ENCODE measurements at regions not wholly inside any gene's neighbourhood (a gene's known extent, or its start where the extent isn't known, plus 50 kb on each side); places are given as distances from the start of the nearest gene placed in this dataset.

DNA sequence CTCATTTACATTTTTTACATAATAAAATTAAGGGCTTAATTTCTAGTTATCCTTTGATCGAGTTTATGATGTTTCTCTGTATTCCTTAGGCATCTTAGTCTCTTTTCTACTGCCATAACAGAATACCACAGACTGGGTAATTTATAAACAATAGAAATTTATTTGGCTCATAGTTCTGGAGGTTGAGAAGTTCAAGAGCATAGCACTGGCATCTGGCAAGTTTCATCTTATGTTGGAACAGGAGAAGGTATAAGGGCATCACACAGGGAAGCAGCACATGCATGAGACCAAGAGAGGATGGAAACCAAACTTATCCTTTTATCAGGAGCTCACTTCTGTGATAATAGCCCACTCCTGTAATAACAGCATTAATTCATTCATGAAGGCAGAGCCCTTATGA lies 284.9 kb upstream of the COX7C start:
- Mint-ChIP-seq H3K27ac (ENCODE audit: unreplicated experiment) (no peak overlapping the region), H3K36me3 (ENCODE audit: low read depth) (no peaks in the 10 kb centered on the region), H3K4me3 (no peak overlapping the region), H3K4me1 (no peaks in the 10 kb centered on the region), H3K27me3 (ENCODE audit: low read depth) (no peaks in the 10 kb centered on the region), H3K9me3 (peaks cover 4% of the 10 kb centered on the region)
- TF ChIP-seq, protein P1, sequence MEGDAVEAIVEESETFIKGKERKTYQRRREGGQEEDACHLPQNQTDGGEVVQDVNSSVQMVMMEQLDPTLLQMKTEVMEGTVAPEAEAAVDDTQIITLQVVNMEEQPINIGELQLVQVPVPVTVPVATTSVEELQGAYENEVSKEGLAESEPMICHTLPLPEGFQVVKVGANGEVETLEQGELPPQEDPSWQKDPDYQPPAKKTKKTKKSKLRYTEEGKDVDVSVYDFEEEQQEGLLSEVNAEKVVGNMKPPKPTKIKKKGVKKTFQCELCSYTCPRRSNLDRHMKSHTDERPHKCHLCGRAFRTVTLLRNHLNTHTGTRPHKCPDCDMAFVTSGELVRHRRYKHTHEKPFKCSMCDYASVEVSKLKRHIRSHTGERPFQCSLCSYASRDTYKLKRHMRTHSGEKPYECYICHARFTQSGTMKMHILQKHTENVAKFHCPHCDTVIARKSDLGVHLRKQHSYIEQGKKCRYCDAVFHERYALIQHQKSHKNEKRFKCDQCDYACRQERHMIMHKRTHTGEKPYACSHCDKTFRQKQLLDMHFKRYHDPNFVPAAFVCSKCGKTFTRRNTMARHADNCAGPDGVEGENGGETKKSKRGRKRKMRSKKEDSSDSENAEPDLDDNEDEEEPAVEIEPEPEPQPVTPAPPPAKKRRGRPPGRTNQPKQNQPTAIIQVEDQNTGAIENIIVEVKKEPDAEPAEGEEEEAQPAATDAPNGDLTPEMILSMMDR (conservative IDR thresholded peaks at IDR 0.05) = no peak
- no peak for DNase-seq (ENCODE audit: low read depth, low spot score)

DNA sequence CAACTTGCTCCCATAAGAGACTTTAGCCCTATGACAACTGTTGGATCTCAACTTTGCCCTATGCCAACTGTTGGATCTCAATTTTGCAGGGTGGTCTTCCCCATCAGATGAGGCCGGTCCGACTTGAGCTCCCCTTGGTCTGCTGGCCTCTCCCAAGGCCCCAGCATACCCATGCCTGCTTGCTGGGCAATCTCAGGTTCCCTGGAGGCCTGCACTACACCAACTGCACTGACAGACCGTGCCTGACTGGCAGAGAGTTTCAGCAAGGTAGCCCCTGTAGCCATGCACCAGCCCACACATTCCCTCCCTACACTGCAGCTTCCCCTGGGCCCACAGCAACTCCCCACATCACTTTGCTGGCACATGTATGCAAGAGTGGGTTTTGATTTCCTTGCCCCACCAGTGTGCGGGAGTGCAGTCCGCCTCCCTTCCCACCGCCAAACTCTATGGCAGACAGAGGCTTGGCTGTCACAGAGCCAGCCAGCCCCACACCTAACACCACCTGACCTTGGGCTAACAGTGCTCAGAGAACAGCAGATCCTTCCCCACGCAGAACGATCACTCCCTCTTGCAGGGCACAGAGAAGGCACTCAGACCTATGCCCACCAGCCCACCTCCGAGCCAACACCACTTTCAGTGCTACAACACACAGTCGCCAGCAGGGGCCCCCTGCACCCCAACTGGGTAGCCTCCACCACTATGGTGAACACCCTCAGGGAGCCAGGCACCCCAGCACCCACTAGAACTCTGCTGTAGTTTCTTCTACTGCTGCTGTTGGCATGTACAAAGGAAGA lies 279.9 kb upstream of the COX7C start:
- no peak overlapping the region for H3K4me3 Mint-ChIP-seq
- H3K36me3 Mint-ChIP-seq (ENCODE audit: low read depth) = no peaks in the 10 kb centered on the region
- TF ChIP-seq, protein P1 (conservative IDR thresholded peaks at IDR 0.05) = no peak
- H3K27ac Mint-ChIP-seq (ENCODE audit: unreplicated experiment) = peak overlapping the region; percentile 62
- H3K9me3 Mint-ChIP-seq = peaks cover 4% of the 10 kb centered on the region
- DNase-seq (ENCODE audit: low read depth, low spot score) = no peak
- H3K4me1 Mint-ChIP-seq = no peaks in the 10 kb centered on the region
- no peaks in the 10 kb centered on the region for H3K27me3 Mint-ChIP-seq (ENCODE audit: low read depth)

DNA sequence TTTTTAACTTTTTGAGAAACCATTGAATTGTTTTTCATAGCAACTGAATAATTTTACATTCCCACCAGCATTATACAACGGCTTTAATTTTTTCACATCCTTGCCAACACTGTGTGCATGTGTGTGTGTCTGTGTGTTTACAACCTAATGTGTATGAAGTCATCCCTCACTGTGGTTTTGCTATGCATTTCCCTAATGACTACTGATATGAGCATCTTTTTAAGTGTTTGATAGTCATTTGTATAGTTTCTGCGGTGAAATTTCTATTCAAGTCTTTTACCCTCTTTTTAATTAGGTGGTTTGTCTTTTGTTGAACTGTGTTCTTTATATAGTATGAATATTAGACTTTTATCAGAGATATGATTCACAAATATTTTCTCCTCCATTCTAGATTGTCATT lies 263.1 kb upstream of the COX7C start:
- Mint-ChIP-seq H3K27me3 (ENCODE audit: low read depth) (no peaks in the 10 kb centered on the region), H3K36me3 (ENCODE audit: low read depth) (no peaks in the 10 kb centered on the region), H3K9me3 (no peaks in the 10 kb centered on the region), H3K27ac (ENCODE audit: unreplicated experiment) (no peak overlapping the region), H3K4me3 (no peak overlapping the region), H3K4me1 (peaks cover 5% of the 10 kb centered on the region)
- DNase-seq (ENCODE audit: low read depth, low spot score) = no peak
- TF ChIP-seq, protein P1 (conservative IDR thresholded peaks at IDR 0.05) = no peak

DNA sequence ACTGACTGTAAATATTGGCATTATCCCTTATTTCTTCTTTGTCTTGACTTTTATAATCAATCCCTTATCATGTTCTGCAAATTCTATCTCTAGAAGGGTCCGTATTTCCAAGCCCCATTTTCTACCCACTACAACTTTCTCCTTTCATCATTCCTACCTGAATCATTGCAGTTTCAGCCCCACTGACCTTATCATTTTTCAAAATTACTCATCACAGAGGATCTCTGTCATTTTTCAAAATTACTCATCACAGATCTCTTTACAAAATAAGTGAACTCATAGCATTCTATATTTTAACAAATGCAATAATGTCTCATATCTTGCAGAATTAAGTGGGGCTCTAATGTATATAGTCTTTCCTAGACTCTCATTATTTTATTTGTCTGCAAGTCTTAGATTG lies 256.9 kb upstream of the COX7C start:
- no peaks in the 10 kb centered on the region for H3K4me1 Mint-ChIP-seq
- no peaks in the 10 kb centered on the region for H3K36me3 Mint-ChIP-seq (ENCODE audit: low read depth)
- H3K4me3 Mint-ChIP-seq = no peak overlapping the region
- TF ChIP-seq, protein P1 (conservative IDR thresholded peaks at IDR 0.05) = no peak
- H3K9me3 Mint-ChIP-seq = no peaks in the 10 kb centered on the region
- no peak for DNase-seq (ENCODE audit: low read depth, low spot score)
- H3K27me3 Mint-ChIP-seq (ENCODE audit: low read depth) = no peaks in the 10 kb centered on the region
- no peak overlapping the region for H3K27ac Mint-ChIP-seq (ENCODE audit: unreplicated experiment)

DNA sequence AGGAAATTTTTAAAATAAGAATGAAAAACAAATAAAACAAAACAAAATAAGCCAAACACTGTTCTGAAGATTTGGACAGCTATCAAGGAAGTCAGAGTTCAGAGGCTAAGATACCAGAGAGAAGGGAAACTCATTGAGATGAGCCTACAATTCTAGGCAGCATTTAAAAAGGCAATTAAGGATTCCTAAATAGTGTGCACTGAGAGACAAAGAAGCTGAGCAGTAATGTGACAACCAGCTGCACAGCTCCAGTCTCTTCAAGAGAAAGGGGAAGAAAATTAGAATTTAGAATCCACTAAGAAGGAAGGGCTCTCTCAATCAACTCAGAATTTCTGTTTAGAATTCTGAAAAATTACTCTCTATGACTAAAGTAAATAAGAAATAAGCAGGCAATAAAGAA lies 246.7 kb upstream of the COX7C start:
- Mint-ChIP-seq H3K9me3 (peaks cover 6% of the 10 kb centered on the region), H3K4me3 (no peak overlapping the region), H3K4me1 (peaks cover 13% of the 10 kb centered on the region), H3K36me3 (ENCODE audit: low read depth) (peaks cover 3% of the 10 kb centered on the region), H3K27me3 (ENCODE audit: low read depth) (no peaks in the 10 kb centered on the region), H3K27ac (ENCODE audit: unreplicated experiment) (peak overlapping the region; percentile 57)
- no peak for DNase-seq (ENCODE audit: low read depth, low spot score)
- TF ChIP-seq, protein P1 (conservative IDR thresholded peaks at IDR 0.05) = no peak
